Adipocyte (in vitro differentiated cells): ENCODE measurements at regions not wholly inside any gene's neighbourhood (a gene's known extent, or its start where the extent isn't known, plus 50 kb on each side); places are given as distances from the start of the nearest gene placed in this dataset.

Source experiments
- DNase-seq: peaks from one replicate; pipeline ENCODE4 v3.0.0-alpha.2; 2015; ENCODE audit warnings: low read depth
- H3K27me3 ChIP-seq: replicated peaks from 2 replicates; pipeline ENCODE4 v1.7.0; 2013; ENCODE audit warnings: mild to moderate bottlenecking, low read length, moderate library complexity; ENCODE audit not compliant: control insufficient read depth, insufficient read depth
- H3K36me3 ChIP-seq: 2 replicates; pipeline ENCODE4 v1.7.0; 2013; ENCODE audit warnings: low read length, mild to moderate bottlenecking, moderate library complexity; ENCODE audit not compliant: control insufficient read depth, insufficient read depth, severe bottlenecking
- H3K4me1 ChIP-seq: 2 replicates; pipeline ENCODE4 v1.7.0; 2013; ENCODE audit warnings: mild to moderate bottlenecking, low read length, moderate library complexity; ENCODE audit not compliant: control insufficient read depth, insufficient read depth
- H3K4me3 ChIP-seq: 2 replicates; pipeline ENCODE4 v1.7.0; 2013; ENCODE audit warnings: mild to moderate bottlenecking, low read length, moderate library complexity
- H3K9ac ChIP-seq: 2 replicates; pipeline ENCODE4 v1.7.0; 2013; ENCODE audit warnings: mild to moderate bottlenecking, low read length, moderate library complexity
- H3K9me3 ChIP-seq: 2 replicates; pipeline ENCODE4 v1.7.0; 2013; ENCODE audit warnings: mild to moderate bottlenecking, low read length, moderate library complexity; ENCODE audit not compliant: control insufficient read depth

- no peak for DNase-seq
- H3K4me3 ChIP-seq: no peak overlapping the region
Measured at GRCh38 chr7:114008696-114009095, 89.9 kb upstream of the PPP1R3A start.

GRCh38 chr7:114007386-114007785 is 88.6 kb upstream of the PPP1R3A start:
- H3K4me1 ChIP-seq: no peaks in the 10 kb centered on the region

More at GRCh38 chr7:114008696-114009095, 89.9 kb upstream of the PPP1R3A start:
- Histone ChIP-seq H3K4me1 (no peaks in the 10 kb centered on the region), H3K36me3 (no peaks in the 10 kb centered on the region), H3K27me3 (no peaks in the 10 kb centered on the region), H3K9me3 (no peaks in the 10 kb centered on the region), H3K9ac (no peak overlapping the region)

GRCh38 chr7:113998934-113999333 is 80.1 kb upstream of the PPP1R3A start:
- no peak overlapping the region for H3K4me3 ChIP-seq
- H3K9ac ChIP-seq: no peak overlapping the region
- DNase-seq: no peak
- H3K4me1 ChIP-seq: no peaks in the 10 kb centered on the region
- no peaks in the 10 kb centered on the region for H3K36me3 ChIP-seq
- H3K9me3 ChIP-seq: peaks cover 22% of the 10 kb centered on the region
- no peaks in the 10 kb centered on the region for H3K27me3 ChIP-seq

More at GRCh38 chr7:114007386-114007785, 88.6 kb upstream of the PPP1R3A start:
- Histone ChIP-seq H3K9me3 (peaks cover 3% of the 10 kb centered on the region), H3K4me3 (no peak overlapping the region), H3K36me3 (no peaks in the 10 kb centered on the region), H3K9ac (no peak overlapping the region), H3K27me3 (no peaks in the 10 kb centered on the region)
- no peak for DNase-seq

GRCh38 chr7:113996405-113996804 is 77.6 kb upstream of the PPP1R3A start:
- H3K4me1 ChIP-seq: no peaks in the 10 kb centered on the region
- H3K4me3 ChIP-seq: no peak overlapping the region
- no peaks in the 10 kb centered on the region for H3K36me3 ChIP-seq
- H3K9ac ChIP-seq: no peak overlapping the region
- H3K27me3 ChIP-seq: no peaks in the 10 kb centered on the region
- no peak for DNase-seq
- peaks cover 9% of the 10 kb centered on the region for H3K9me3 ChIP-seq

- no peaks in the 10 kb centered on the region for H3K27me3 ChIP-seq
- H3K9ac ChIP-seq: no peak overlapping the region
- no peak overlapping the region for H3K4me3 ChIP-seq
- H3K4me1 ChIP-seq: no peaks in the 10 kb centered on the region
- H3K9me3 ChIP-seq: no peaks in the 10 kb centered on the region
- H3K36me3 ChIP-seq: no peaks in the 10 kb centered on the region
- DNase-seq: no peak
Measured at GRCh38 chr7:113986216-113986615, 67.4 kb upstream of the PPP1R3A start.

DNA sequence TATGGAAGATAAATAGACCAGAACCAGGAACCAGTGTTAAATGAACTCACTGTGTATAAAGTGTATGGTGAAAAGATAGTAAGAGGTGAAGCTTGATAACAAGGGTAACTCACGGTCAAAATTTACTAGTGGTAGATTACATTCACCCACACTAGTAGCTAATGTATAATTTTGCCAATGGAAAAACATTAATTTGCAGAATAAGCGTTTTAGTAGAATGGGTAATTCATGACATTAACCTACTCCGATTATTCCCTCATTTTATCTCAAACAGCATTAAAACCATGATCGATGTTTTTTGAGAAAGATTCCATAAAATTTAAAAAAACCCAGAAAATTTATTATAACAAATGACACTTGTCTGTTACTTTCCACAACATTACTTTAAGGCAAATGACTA is 57.7 kb upstream of the PPP1R3A start:
- Histone ChIP-seq H3K4me3 (no peak overlapping the region), H3K27me3 (no peaks in the 10 kb centered on the region), H3K9me3 (no peaks in the 10 kb centered on the region), H3K36me3 (no peaks in the 10 kb centered on the region), H3K9ac (no peak overlapping the region), H3K4me1 (no peaks in the 10 kb centered on the region)
- DNase-seq: no peak

GRCh38 chr7:113968713-113969112 is 49.9 kb upstream of the PPP1R3A start:
- Histone ChIP-seq H3K36me3 (no peaks in the 10 kb centered on the region), H3K27me3 (no peaks in the 10 kb centered on the region), H3K9me3 (no peaks in the 10 kb centered on the region), H3K4me1 (no peaks in the 10 kb centered on the region), H3K4me3 (no peak overlapping the region), H3K9ac (no peak overlapping the region)
- DNase-seq: no peak
